B cell (primary cell): ENCODE measurements at regions not wholly inside any gene's neighbourhood (a gene's known extent, or its start where the extent isn't known, plus 50 kb on each side); places are given as distances from the start of the nearest gene placed in this dataset.

Source experiments
- ATAC-seq: fragments of 200-7000 bp; cut with Tn5 transposase; one replicate; pipeline ENCODE4 v1.10.0; 2021; ENCODE audit warnings: low read depth, mild to moderate bottlenecking, moderate number of reproducible peaks, moderate library complexity
- CTCF ChIA-PET: fragments of 350-600 bp; sonication (Branson Sonifier 250); formaldehyde crosslinking; loops from one replicate; lab custom pipeline; 2021; ENCODE audit warnings: antibody characterized with exemption, inconsistent platforms; lab: Charles Lee
- POLR2A ChIA-PET: fragments of 350-600 bp; sonication (Branson Sonifier 250); formaldehyde crosslinking; loops from one replicate; lab custom pipeline; 2021; ENCODE audit warnings: antibody characterized with exemption; lab: Charles Lee
- DNase-seq: peaks from one replicate; pipeline ENCODE4 v3.0.0; 2013
- H2AFZ ChIP-seq: 2 replicates; pipeline ENCODE4 v1.6.1; 2012; ENCODE audit warnings: mild to moderate bottlenecking, low read depth, low read length; ENCODE audit not compliant: insufficient read depth, poor library complexity, severe bottlenecking
- H3K27ac ChIP-seq, 2 donors: 1 replicate in 1 of 2; 2 replicates in 1 of 2; pipeline ENCODE4 v1.5.1; 2012 to 2013; ENCODE audit warnings: low read length in 2 of 2, mild to moderate bottlenecking in 2 of 2, moderate library complexity in 1 of 2
- H3K27me3 ChIP-seq, 4 experiments: fragments of 200-600 bp in 1 of 4; sonication (generic) in 1 of 4; replicated peaks in 1 of 4; 1 replicate in 2 of 4; 2 replicates in 2 of 4; pipeline versions ENCODE4 v1.6.1 to v1.7.0; 2013 to 2016; ENCODE audit warnings: low read length in 3 of 4, mild to moderate bottlenecking in 2 of 4, mixed read lengths in 1 of 4, moderate library complexity in 1 of 4; ENCODE audit not compliant: insufficient read depth in 4 of 4, control insufficient read depth in 3 of 4; ENCODE audit errors: control extremely low read depth in 1 of 4
- H3K36me3 ChIP-seq, 2 experiments: replicated peaks in 1 of 2; 1 replicate in 1 of 2; 2 replicates in 1 of 2; pipeline versions ENCODE4 v1.6.1 to v1.7.1; 2013; ENCODE audit warnings: low read length in 1 of 2; ENCODE audit not compliant: insufficient read depth in 2 of 2, control insufficient read depth in 1 of 2; ENCODE audit errors: control extremely low read depth in 1 of 2, extremely low read depth in 1 of 2
- H3K4me1 ChIP-seq, 2 donors: fragments of 200-600 bp in 1 of 2; sonication (generic) in 1 of 2; 1 replicate in 1 of 2; 2 replicates in 1 of 2; pipeline versions ENCODE4 v1.5.1 to v1.6.1; 2013 to 2017; ENCODE audit warnings: low read length in 2 of 2; ENCODE audit not compliant: control insufficient read depth in 2 of 2, insufficient read depth in 2 of 2
- H3K4me2 ChIP-seq: replicated peaks from 2 replicates; pipeline ENCODE3; 2012; ENCODE audit warnings: mild to moderate bottlenecking, low read depth, low read length; ENCODE audit not compliant: poor library complexity, severe bottlenecking
- H3K4me3 ChIP-seq, 5 experiments: fragments of 200-600 bp in 1 of 5; sonication (generic) in 1 of 5; 1 replicate in 3 of 5; 2 replicates in 2 of 5; pipeline versions ENCODE4 v1.5.1 to v1.7.0; 2011 to 2016; ENCODE audit warnings: low read length in 4 of 5, mild to moderate bottlenecking in 4 of 5, low read depth in 2 of 5, control low read depth in 1 of 5, moderate library complexity in 1 of 5; ENCODE audit not compliant: insufficient read depth in 1 of 5; ENCODE audit errors: control extremely low read depth in 1 of 5, extremely low read depth in 1 of 5
- H3K79me2 ChIP-seq: fragments of 200-600 bp; sonication (generic); one replicate; pipeline ENCODE4 v1.6.0; 2016; ENCODE audit warnings: low read length; ENCODE audit not compliant: control insufficient read depth, insufficient read depth
- H3K9ac ChIP-seq: fragments of 200-600 bp; sonication (generic); 2 replicates; pipeline ENCODE4 v1.6.1; 2017; ENCODE audit warnings: mild to moderate bottlenecking, low read length, moderate library complexity
- H3K9me3 ChIP-seq, 3 donors: one replicate each; pipeline versions ENCODE4 v1.6.1 to v1.7.1; 2013; ENCODE audit warnings: low read length in 2 of 3; ENCODE audit not compliant: control insufficient read depth in 2 of 3, insufficient read depth in 1 of 3; ENCODE audit errors: control extremely low read depth in 1 of 3
- H4K20me1 ChIP-seq: 2 replicates; pipeline ENCODE4 v1.6.0; 2012; ENCODE audit warnings: mild to moderate bottlenecking, low read length; ENCODE audit not compliant: insufficient read depth, control insufficient read depth, poor library complexity, severe bottlenecking
- H3K27ac Mint-ChIP-seq: one replicate; pipeline ENCODE4 v1.8.0; 2021; ENCODE audit warnings: mixed read lengths
- H3K27me3 Mint-ChIP-seq: one replicate; pipeline ENCODE4 v1.8.0; 2021; ENCODE audit warnings: mixed read lengths
- H3K4me1 Mint-ChIP-seq: one replicate; pipeline ENCODE4 v1.8.0; 2021; ENCODE audit warnings: mixed read lengths
- H3K4me3 Mint-ChIP-seq: one replicate; pipeline ENCODE4 v1.8.0; 2021; ENCODE audit warnings: mixed read lengths
- H3K9me3 Mint-ChIP-seq: one replicate; pipeline ENCODE4 v1.8.0; 2022; ENCODE audit warnings: mixed read lengths; ENCODE audit not compliant: insufficient read depth
- CTCF ChIP-seq: fragments of 200-600 bp; IDR thresholded peaks from one replicate; pipeline ENCODE4 v1.8.0; 2022; ENCODE audit warnings: antibody characterized with exemption, mild to moderate bottlenecking
- EZH2 ChIP-seq: IDR thresholded peaks from 2 replicates; pipeline ENCODE4 v1.6.1; 2012; ENCODE audit warnings: borderline replicate concordance, low read depth, mild to moderate bottlenecking, moderate library complexity, low read length; ENCODE audit not compliant: insufficient read depth, poor library complexity, severe bottlenecking
- WGBS: methylation state at CpG from one replicate; pipeline ENCODE4 v1.1.5; 2013; ENCODE audit warnings: missing lambda C conversion rate; ENCODE audit not compliant: insufficient coverage; 5-methylcytosine and 5-hydroxymethylcytosine counted together
- intact Hi-C: fragments of 100-400 bp; cut with micrococcal nuclease; formaldehyde crosslinking; loops from one replicate; pipeline ENCODE4 v1.10.0; 2022

- H3K9me3 Mint-ChIP-seq = peaks cover 4% of the 10 kb centered on the region
- H3K27ac Mint-ChIP-seq = no peak overlapping the region
Measured at GRCh38 chr16:59090541-59090940, 356.4 kb upstream of the GOT2 start.

GRCh38 chr16:59088431-59088830, 354.3 kb upstream of the GOT2 start:
- no peak overlapping the region for H3K4me3 Mint-ChIP-seq
- Histone ChIP-seq H3K4me3 (no peak overlapping the region), H3K27me3 (no peaks in the 10 kb centered on the region), H3K27ac (no peak overlapping the region), H3K36me3 (no peaks in the 10 kb centered on the region), H3K4me2 (no peak overlapping the region), H4K20me1 (no peaks in the 10 kb centered on the region), H3K4me1 (no peaks in the 10 kb centered on the region), H3K9ac (no peak overlapping the region), H3K79me2 (no peaks in the 10 kb centered on the region), H3K9me3 (no peaks in the 10 kb centered on the region), H2AFZ (no peak overlapping the region)
- WGBS = no CpG with 5 or more reads among the region's 8 CpGs
- intact Hi-C loops = no loop called here
- H3K27ac Mint-ChIP-seq = no peak overlapping the region
- no peaks in the 10 kb centered on the region for H3K27me3 Mint-ChIP-seq
- ChIA-PET CTCF (no interaction called here), POLR2A (no interaction called here)
- DNase-seq (no peak), ATAC-seq (no peak)
- H3K4me1 Mint-ChIP-seq = no peaks in the 10 kb centered on the region
- peaks cover 4% of the 10 kb centered on the region for H3K9me3 Mint-ChIP-seq
- no peak for TF ChIP-seq CTCF
- no peak for TF ChIP-seq EZH2

More at GRCh38 chr16:59090541-59090940, 356.4 kb upstream of the GOT2 start:
- Mint-ChIP-seq H3K4me3 (no peak overlapping the region), H3K27me3 (no peaks in the 10 kb centered on the region), H3K4me1 (no peaks in the 10 kb centered on the region)
- H3K79me2 ChIP-seq = no peaks in the 10 kb centered on the region
- ATAC-seq (no peak), DNase-seq (no peak)
- TF ChIP-seq CTCF (no peak), EZH2 (no peak)
- ChIA-PET CTCF (no interaction called here), POLR2A (no interaction called here)
- H3K36me3 ChIP-seq = no peaks in the 10 kb centered on the region
- H3K4me2 ChIP-seq = no peak overlapping the region
- H3K9ac ChIP-seq = no peak overlapping the region
- no peaks in the 10 kb centered on the region for H3K4me1 ChIP-seq
- no peaks in the 10 kb centered on the region for H3K27me3 ChIP-seq
- H3K9me3 ChIP-seq = no peaks in the 10 kb centered on the region
- H3K4me3 ChIP-seq = no peak overlapping the region
- no peak overlapping the region for H3K27ac ChIP-seq
- 100% methylated on average over 1 of the region's 1 CpG for WGBS
- H2AFZ ChIP-seq = no peak overlapping the region
- no peaks in the 10 kb centered on the region for H4K20me1 ChIP-seq
- intact Hi-C loops = no loop called here
